Liver (tissue), 3 donors: ENCODE measurements at regions not wholly inside any gene's neighbourhood (a gene's known extent, or its start where the extent isn't known, plus 50 kb on each side); places are given as distances from the start of the nearest gene placed in this dataset.

Source experiments
- FOXA1 ChIP-seq: IDR thresholded peaks from 2 replicates; pipeline ENCODE4 v1.6.1; 2016; ENCODE audit warnings: antibody characterized with exemption
- GABPA ChIP-seq, 2 donors: IDR thresholded peaks in 1 of 2; conservative IDR thresholded peaks in 1 of 2; 2 replicates each; pipeline ENCODE4 v1.6.1; 2016; ENCODE audit warnings: antibody characterized with exemption in 2 of 2, mild to moderate bottlenecking in 1 of 2, moderate library complexity in 1 of 2
- HNF4A ChIP-seq, 2 donors: conservative IDR thresholded peaks; 2 replicates each; pipeline ENCODE4 v1.6.1; 2016; ENCODE audit warnings: antibody characterized with exemption in 2 of 2, mild to moderate bottlenecking in 2 of 2
- JUND ChIP-seq, 2 donors: IDR thresholded peaks; 2 replicates each; pipeline ENCODE4 v1.6.1; 2016; ENCODE audit warnings: antibody characterized with exemption in 2 of 2
- RAD21 ChIP-seq, 2 donors: IDR thresholded peaks; 2 replicates each; pipeline ENCODE4 v1.6.1; 2016; ENCODE audit warnings: antibody characterized with exemption in 2 of 2, mild to moderate bottlenecking in 2 of 2
- RXRA ChIP-seq, 2 donors: IDR thresholded peaks; 2 replicates each; pipeline ENCODE4 v1.6.1; 2017 to 2018; ENCODE audit warnings: antibody characterized with exemption in 2 of 2, mild to moderate bottlenecking in 1 of 2
- SP1 ChIP-seq: IDR thresholded peaks from 2 replicates; pipeline ENCODE4 v1.6.1; 2018; ENCODE audit warnings: antibody characterized with exemption, mild to moderate bottlenecking
- TAF1 ChIP-seq: conservative IDR thresholded peaks from 2 replicates; pipeline ENCODE4 v1.6.1; 2016; ENCODE audit warnings: antibody characterized with exemption, mild to moderate bottlenecking
- YY1 ChIP-seq: IDR thresholded peaks from 2 replicates; pipeline ENCODE4 v1.6.1; 2016; ENCODE audit warnings: antibody characterized with exemption, mild to moderate bottlenecking
- TF ChIP-seq, protein P1 (sequence below): fragments of 150-350 bp; IDR thresholded peaks from 2 replicates; pipeline ENCODE4 v1.5.1; 2017; ENCODE audit warnings: improper control_type of control experiment, low read depth, low read length; ENCODE audit not compliant: missing input control
- TF ChIP-seq, protein P2 (sequence below): IDR thresholded peaks from 2 replicates; pipeline ENCODE4 v1.6.1; 2016; ENCODE audit warnings: antibody characterized with exemption, mild to moderate bottlenecking
- TF ChIP-seq, protein P3 (sequence below): IDR thresholded peaks from 2 replicates; pipeline ENCODE4 v1.6.1; 2016; ENCODE audit warnings: antibody characterized with exemption
- TF ChIP-seq, protein P4 (sequence below): IDR thresholded peaks from 2 replicates; pipeline ENCODE4 v1.6.1; 2016; ENCODE audit warnings: antibody characterized with exemption
- TF ChIP-seq, protein P5 (sequence below): IDR thresholded peaks from 2 replicates; pipeline ENCODE4 v1.6.1; 2016; ENCODE audit warnings: antibody characterized with exemption
- donor health status: healthy.
- donor health status: healthy.

DNA sequence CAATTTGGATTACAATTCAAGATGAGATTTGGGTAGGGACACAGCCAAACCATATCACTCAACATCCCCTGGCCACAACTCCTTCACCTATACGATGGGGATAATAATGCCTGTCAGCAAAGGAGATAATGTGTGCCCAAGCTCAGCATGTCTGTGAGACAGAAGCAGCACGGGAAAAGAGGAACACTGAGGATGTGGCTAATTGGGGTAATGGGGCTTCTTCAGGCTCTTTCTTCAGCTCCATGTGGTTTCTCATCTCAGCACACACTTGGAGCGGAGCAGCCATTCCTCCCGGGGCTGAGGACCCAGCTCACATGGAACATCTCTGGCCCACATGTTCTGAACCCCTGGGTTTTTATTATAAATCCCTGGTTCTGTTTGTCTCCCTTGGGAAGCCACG lies 136.0 kb upstream of the NAMPT start:
- TF ChIP-seq TAF1 (no peak), GABPA (IDR thresholded peaks at IDR 0.05 in 1 of 2, conservative IDR thresholded peaks at IDR 0.05 in 1 of 2) (no peak), RAD21 (IDR thresholded peaks at IDR 0.05) (no peak), JUND (IDR thresholded peaks at IDR 0.05) (no peak), RXRA (IDR thresholded peaks at IDR 0.05) (no peak), HNF4A (conservative IDR thresholded peaks at IDR 0.05) (no peak), YY1 (no peak), FOXA1 (no peak), SP1 (no peak)
- TF ChIP-seq, protein P1, sequence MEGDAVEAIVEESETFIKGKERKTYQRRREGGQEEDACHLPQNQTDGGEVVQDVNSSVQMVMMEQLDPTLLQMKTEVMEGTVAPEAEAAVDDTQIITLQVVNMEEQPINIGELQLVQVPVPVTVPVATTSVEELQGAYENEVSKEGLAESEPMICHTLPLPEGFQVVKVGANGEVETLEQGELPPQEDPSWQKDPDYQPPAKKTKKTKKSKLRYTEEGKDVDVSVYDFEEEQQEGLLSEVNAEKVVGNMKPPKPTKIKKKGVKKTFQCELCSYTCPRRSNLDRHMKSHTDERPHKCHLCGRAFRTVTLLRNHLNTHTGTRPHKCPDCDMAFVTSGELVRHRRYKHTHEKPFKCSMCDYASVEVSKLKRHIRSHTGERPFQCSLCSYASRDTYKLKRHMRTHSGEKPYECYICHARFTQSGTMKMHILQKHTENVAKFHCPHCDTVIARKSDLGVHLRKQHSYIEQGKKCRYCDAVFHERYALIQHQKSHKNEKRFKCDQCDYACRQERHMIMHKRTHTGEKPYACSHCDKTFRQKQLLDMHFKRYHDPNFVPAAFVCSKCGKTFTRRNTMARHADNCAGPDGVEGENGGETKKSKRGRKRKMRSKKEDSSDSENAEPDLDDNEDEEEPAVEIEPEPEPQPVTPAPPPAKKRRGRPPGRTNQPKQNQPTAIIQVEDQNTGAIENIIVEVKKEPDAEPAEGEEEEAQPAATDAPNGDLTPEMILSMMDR, result no peak
- TF ChIP-seq, protein P2, sequence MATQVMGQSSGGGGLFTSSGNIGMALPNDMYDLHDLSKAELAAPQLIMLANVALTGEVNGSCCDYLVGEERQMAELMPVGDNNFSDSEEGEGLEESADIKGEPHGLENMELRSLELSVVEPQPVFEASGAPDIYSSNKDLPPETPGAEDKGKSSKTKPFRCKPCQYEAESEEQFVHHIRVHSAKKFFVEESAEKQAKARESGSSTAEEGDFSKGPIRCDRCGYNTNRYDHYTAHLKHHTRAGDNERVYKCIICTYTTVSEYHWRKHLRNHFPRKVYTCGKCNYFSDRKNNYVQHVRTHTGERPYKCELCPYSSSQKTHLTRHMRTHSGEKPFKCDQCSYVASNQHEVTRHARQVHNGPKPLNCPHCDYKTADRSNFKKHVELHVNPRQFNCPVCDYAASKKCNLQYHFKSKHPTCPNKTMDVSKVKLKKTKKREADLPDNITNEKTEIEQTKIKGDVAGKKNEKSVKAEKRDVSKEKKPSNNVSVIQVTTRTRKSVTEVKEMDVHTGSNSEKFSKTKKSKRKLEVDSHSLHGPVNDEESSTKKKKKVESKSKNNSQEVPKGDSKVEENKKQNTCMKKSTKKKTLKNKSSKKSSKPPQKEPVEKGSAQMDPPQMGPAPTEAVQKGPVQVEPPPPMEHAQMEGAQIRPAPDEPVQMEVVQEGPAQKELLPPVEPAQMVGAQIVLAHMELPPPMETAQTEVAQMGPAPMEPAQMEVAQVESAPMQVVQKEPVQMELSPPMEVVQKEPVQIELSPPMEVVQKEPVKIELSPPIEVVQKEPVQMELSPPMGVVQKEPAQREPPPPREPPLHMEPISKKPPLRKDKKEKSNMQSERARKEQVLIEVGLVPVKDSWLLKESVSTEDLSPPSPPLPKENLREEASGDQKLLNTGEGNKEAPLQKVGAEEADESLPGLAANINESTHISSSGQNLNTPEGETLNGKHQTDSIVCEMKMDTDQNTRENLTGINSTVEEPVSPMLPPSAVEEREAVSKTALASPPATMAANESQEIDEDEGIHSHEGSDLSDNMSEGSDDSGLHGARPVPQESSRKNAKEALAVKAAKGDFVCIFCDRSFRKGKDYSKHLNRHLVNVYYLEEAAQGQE, result no peak
- TF ChIP-seq, protein P3, sequence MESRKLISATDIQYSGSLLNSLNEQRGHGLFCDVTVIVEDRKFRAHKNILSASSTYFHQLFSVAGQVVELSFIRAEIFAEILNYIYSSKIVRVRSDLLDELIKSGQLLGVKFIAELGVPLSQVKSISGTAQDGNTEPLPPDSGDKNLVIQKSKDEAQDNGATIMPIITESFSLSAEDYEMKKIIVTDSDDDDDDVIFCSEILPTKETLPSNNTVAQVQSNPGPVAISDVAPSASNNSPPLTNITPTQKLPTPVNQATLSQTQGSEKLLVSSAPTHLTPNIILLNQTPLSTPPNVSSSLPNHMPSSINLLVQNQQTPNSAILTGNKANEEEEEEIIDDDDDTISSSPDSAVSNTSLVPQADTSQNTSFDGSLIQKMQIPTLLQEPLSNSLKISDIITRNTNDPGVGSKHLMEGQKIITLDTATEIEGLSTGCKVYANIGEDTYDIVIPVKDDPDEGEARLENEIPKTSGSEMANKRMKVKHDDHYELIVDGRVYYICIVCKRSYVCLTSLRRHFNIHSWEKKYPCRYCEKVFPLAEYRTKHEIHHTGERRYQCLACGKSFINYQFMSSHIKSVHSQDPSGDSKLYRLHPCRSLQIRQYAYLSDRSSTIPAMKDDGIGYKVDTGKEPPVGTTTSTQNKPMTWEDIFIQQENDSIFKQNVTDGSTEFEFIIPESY, result no peak
- TF ChIP-seq, protein P4, sequence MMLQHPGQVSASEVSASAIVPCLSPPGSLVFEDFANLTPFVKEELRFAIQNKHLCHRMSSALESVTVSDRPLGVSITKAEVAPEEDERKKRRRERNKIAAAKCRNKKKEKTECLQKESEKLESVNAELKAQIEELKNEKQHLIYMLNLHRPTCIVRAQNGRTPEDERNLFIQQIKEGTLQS, result no peak
- TF ChIP-seq, protein P5, sequence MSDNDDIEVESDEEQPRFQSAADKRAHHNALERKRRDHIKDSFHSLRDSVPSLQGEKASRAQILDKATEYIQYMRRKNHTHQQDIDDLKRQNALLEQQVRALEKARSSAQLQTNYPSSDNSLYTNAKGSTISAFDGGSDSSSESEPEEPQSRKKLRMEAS, result no peak
